Breast epithelium (tissue), 4 donors: ENCODE measurements at regions not wholly inside any gene's neighbourhood (a gene's known extent, or its start where the extent isn't known, plus 50 kb on each side); places are given as distances from the start of the nearest gene placed in this dataset.

ENCODE experiments used
- DNase-seq, 2 donors: peaks; one replicate each; pipeline ENCODE4 v3.0.0-alpha.2; 2019; ENCODE audit warnings: low spot score in 2 of 2
- H3K27ac ChIP-seq, 2 donors: fragments of 200-600 bp; sonication (generic) in 1 of 2; one replicate each; pipeline ENCODE4 v1.5.1; 2016 to 2019; ENCODE audit warnings: mild to moderate bottlenecking in 1 of 2
- H3K27me3 ChIP-seq, 2 donors: fragments of 200-600 bp; sonication (generic) in 1 of 2; one replicate each; pipeline versions ENCODE4 v1.5.1 to v1.6.0; 2017 to 2019; ENCODE audit warnings: control low read depth in 1 of 2, mild to moderate bottlenecking in 1 of 2
- H3K36me3 ChIP-seq: fragments of 200-600 bp; one replicate; pipeline ENCODE4 v1.5.1; 2019
- H3K4me1 ChIP-seq, 2 donors: fragments of 200-600 bp; sonication (generic); one replicate each; pipeline ENCODE4 v1.5.1; 2016 to 2019; ENCODE audit warnings: control low read depth in 1 of 2
- H3K4me3 ChIP-seq, 3 donors: fragments of 200-600 bp; sonication (generic); 1 replicate in 2 of 3; 2 replicates in 1 of 3; pipeline ENCODE4 v1.5.1; 2016 to 2019; ENCODE audit warnings: mild to moderate bottlenecking in 3 of 3, moderate library complexity in 2 of 3
- H3K9me3 ChIP-seq, 2 donors: fragments of 200-600 bp; sonication (generic) in 1 of 2; one replicate each; pipeline ENCODE4 v1.5.1; 2016 to 2019; ENCODE audit warnings: control low read depth in 1 of 2
- CTCF ChIP-seq, 3 donors: fragments of 450-650 bp; IDR thresholded peaks; one replicate each; pipeline ENCODE4 v1.5.1; 2016 to 2017; ENCODE audit warnings: antibody characterized with exemption in 3 of 3, mild to moderate bottlenecking in 3 of 3, moderate library complexity in 3 of 3
- POLR2A ChIP-seq: fragments of 450-650 bp; IDR thresholded peaks from one replicate; pipeline ENCODE4 v1.6.1; 2016; ENCODE audit warnings: antibody characterized with exemption, mild to moderate bottlenecking, moderate library complexity
- POLR2AphosphoS5 ChIP-seq, 3 donors: sonication (generic); formaldehyde crosslinking; IDR thresholded peaks; one replicate each; pipeline ENCODE4 v1.6.1; 2017; ENCODE audit warnings: antibody characterized with exemption in 3 of 3
- intact Hi-C: fragments of 100-400 bp; cut with DNase I; formaldehyde crosslinking; loops from one replicate; pipeline ENCODE4 v1.15.1; 2023; ENCODE audit warnings: low total_unique reads

- intact Hi-C loops: no loop called here
- no peak overlapping the region for H3K27ac ChIP-seq
- no peaks in the 10 kb centered on the region for H3K9me3 ChIP-seq
- TF ChIP-seq POLR2A (no peak), POLR2AphosphoS5 (IDR thresholded peaks at IDR 0.05) (no peak), CTCF (IDR thresholded peaks at IDR 0.05) (no peak)
- no peaks in the 10 kb centered on the region for H3K27me3 ChIP-seq
- no peaks in the 10 kb centered on the region for H3K36me3 ChIP-seq
- H3K4me1 ChIP-seq: no peaks in the 10 kb centered on the region
- no peak for DNase-seq
- no peak overlapping the region for H3K4me3 ChIP-seq
Observed at GRCh38 chr5:107154593-107154992, 516.1 kb downstream of the EFNA5 start.

- no peak for DNase-seq
- Histone ChIP-seq H3K27me3 (no peaks in the 10 kb centered on the region), H3K27ac (no peak overlapping the region), H3K4me1 (no peaks in the 10 kb centered on the region), H3K36me3 (no peaks in the 10 kb centered on the region), H3K4me3 (no peak overlapping the region), H3K9me3 (no peaks in the 10 kb centered on the region)
- intact Hi-C loops: no loop called here
- TF ChIP-seq POLR2A (no peak), CTCF (IDR thresholded peaks at IDR 0.05) (no peak), POLR2AphosphoS5 (IDR thresholded peaks at IDR 0.05) (no peak)
Observed at GRCh38 chr5:107153283-107153682, 517.5 kb downstream of the EFNA5 start.

GRCh38 chr5:107149243-107150005, 521.3 kb downstream of the EFNA5 start:
- intact Hi-C loops: no loop called here
- Histone ChIP-seq H3K27ac (no peak overlapping the region), H3K27me3 (no peaks in the 10 kb centered on the region), H3K9me3 (no peaks in the 10 kb centered on the region), H3K4me1 (no peaks in the 10 kb centered on the region), H3K4me3 (no peak overlapping the region), H3K36me3 (no peaks in the 10 kb centered on the region)
- no peak for TF ChIP-seq CTCF (IDR thresholded peaks at IDR 0.05)
- no peak for TF ChIP-seq POLR2A
- TF ChIP-seq POLR2AphosphoS5 (IDR thresholded peaks at IDR 0.05): no peak
- no peak for DNase-seq

GRCh38 chr5:107147589-107147988, 523.1 kb downstream of the EFNA5 start:
- H3K36me3 ChIP-seq: no peaks in the 10 kb centered on the region
- TF ChIP-seq CTCF (IDR thresholded peaks at IDR 0.05) (no peak), POLR2AphosphoS5 (IDR thresholded peaks at IDR 0.05) (no peak), POLR2A (no peak)
- H3K4me3 ChIP-seq: peak overlapping the region in 2 of 3 donors; percentile 21 to 39
- no peaks in the 10 kb centered on the region for H3K27me3 ChIP-seq
- DNase-seq: no peak
- intact Hi-C loops: no loop called here
- H3K9me3 ChIP-seq: no peaks in the 10 kb centered on the region
- H3K27ac ChIP-seq: no peak overlapping the region
- no peaks in the 10 kb centered on the region for H3K4me1 ChIP-seq

GRCh38 chr5:107146901-107147300, 523.8 kb downstream of the EFNA5 start:
- H3K27ac ChIP-seq: no peak overlapping the region
- no peaks in the 10 kb centered on the region for H3K36me3 ChIP-seq
- H3K4me3 ChIP-seq: peak overlapping the region in 1 of 3 donors; percentile 39
- no peak for DNase-seq
- H3K4me1 ChIP-seq: no peaks in the 10 kb centered on the region
- no peaks in the 10 kb centered on the region for H3K9me3 ChIP-seq
- H3K27me3 ChIP-seq: no peaks in the 10 kb centered on the region
- no peak for TF ChIP-seq POLR2AphosphoS5 (IDR thresholded peaks at IDR 0.05)
- TF ChIP-seq POLR2A: no peak
- TF ChIP-seq CTCF (IDR thresholded peaks at IDR 0.05): no peak
- intact Hi-C loops: no loop called here
